HL-60 (cell line): ENCODE measurements at regions not wholly inside any gene's neighbourhood (a gene's known extent, or its start where the extent isn't known, plus 50 kb on each side); places are given as distances from the start of the nearest gene placed in this dataset.

Source experiments
- DNase-seq, 2 experiments: peaks; one replicate each; pipeline ENCODE4 v3.0.0-alpha.2; 2010 to 2020; ENCODE audit warnings: low read depth in 1 of 2, low spot score in 1 of 2
- H3K27ac ChIP-seq: fragments of 250-450 bp; sonication (Bioruptor Pico); replicated peaks from 2 replicates; pipeline ENCODE4 v1.5.1; 2020; ENCODE audit warnings: mild to moderate bottlenecking, moderate library complexity
- H3K27me3 ChIP-seq: fragments of 250-450 bp; sonication (Bioruptor Pico); 2 replicates; pipeline ENCODE4 v1.5.1; 2021; ENCODE audit warnings: mild to moderate bottlenecking, moderate library complexity; ENCODE audit not compliant: insufficient read depth, poor library complexity, severe bottlenecking
- H3K4me3 ChIP-seq: replicated peaks from 2 replicates; pipeline ENCODE4 v1.5.1; 2011; ENCODE audit warnings: mild to moderate bottlenecking, control low read depth, low read length; ENCODE audit not compliant: insufficient read depth
- GABPA ChIP-seq: IDR thresholded peaks from 2 replicates; pipeline ENCODE4 v1.6.1; 2012; ENCODE audit warnings: low read depth
- POLR2AphosphoS5 ChIP-seq: IDR thresholded peaks from 2 replicates; pipeline ENCODE4 v1.6.1; 2012; ENCODE audit warnings: low read depth
- SPI1 ChIP-seq: IDR thresholded peaks from 2 replicates; pipeline ENCODE4 v1.6.1; 2012; ENCODE audit warnings: low read depth, mild to moderate bottlenecking, borderline replicate concordance
- TF ChIP-seq, protein P1 (sequence below): IDR thresholded peaks from one replicate; pipeline ENCODE4 v1.5.1; 2011; ENCODE audit warnings: low read length, control low read depth, inconsistent platforms; ENCODE audit not compliant: insufficient read depth
- TF ChIP-seq, protein P2 (sequence below): IDR thresholded peaks from 2 replicates; pipeline ENCODE4 v1.6.1; 2012; ENCODE audit warnings: low read depth; ENCODE audit not compliant: insufficient replicate concordance

DNA sequence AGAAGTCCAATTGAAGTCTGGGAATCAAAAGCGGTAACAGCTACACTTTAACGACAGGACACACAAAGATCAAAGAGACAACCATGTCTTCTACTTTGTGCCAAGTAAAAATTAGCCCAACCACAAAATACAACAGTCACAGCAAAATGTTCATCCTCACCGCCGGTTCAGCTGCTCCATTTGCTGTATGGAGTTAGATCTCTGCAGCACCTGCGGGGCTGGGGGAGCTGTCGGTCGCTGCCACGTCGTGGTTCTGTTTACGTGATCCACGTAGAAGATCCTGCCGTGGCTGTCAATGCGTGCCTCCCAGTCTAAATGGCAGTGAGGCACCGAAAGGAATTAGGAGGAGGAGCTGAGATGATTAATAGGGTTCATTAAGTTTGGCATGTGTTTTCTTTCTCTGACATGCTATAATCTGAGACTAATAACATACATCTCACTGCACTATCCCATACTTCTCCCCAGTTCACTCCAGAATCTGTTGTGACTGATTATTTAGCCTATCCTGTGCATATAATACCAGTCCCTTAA is 136.5 kb upstream of the STK17B start:
- Histone ChIP-seq H3K4me3 (no peak overlapping the region), H3K27me3 (no peaks in the 10 kb centered on the region), H3K27ac (no peak overlapping the region)
- DNase-seq, result no peak
- TF ChIP-seq POLR2AphosphoS5, result no peak
- TF ChIP-seq, protein P1, sequence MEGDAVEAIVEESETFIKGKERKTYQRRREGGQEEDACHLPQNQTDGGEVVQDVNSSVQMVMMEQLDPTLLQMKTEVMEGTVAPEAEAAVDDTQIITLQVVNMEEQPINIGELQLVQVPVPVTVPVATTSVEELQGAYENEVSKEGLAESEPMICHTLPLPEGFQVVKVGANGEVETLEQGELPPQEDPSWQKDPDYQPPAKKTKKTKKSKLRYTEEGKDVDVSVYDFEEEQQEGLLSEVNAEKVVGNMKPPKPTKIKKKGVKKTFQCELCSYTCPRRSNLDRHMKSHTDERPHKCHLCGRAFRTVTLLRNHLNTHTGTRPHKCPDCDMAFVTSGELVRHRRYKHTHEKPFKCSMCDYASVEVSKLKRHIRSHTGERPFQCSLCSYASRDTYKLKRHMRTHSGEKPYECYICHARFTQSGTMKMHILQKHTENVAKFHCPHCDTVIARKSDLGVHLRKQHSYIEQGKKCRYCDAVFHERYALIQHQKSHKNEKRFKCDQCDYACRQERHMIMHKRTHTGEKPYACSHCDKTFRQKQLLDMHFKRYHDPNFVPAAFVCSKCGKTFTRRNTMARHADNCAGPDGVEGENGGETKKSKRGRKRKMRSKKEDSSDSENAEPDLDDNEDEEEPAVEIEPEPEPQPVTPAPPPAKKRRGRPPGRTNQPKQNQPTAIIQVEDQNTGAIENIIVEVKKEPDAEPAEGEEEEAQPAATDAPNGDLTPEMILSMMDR, result no peak
- TF ChIP-seq GABPA, result no peak
- TF ChIP-seq, protein P2, sequence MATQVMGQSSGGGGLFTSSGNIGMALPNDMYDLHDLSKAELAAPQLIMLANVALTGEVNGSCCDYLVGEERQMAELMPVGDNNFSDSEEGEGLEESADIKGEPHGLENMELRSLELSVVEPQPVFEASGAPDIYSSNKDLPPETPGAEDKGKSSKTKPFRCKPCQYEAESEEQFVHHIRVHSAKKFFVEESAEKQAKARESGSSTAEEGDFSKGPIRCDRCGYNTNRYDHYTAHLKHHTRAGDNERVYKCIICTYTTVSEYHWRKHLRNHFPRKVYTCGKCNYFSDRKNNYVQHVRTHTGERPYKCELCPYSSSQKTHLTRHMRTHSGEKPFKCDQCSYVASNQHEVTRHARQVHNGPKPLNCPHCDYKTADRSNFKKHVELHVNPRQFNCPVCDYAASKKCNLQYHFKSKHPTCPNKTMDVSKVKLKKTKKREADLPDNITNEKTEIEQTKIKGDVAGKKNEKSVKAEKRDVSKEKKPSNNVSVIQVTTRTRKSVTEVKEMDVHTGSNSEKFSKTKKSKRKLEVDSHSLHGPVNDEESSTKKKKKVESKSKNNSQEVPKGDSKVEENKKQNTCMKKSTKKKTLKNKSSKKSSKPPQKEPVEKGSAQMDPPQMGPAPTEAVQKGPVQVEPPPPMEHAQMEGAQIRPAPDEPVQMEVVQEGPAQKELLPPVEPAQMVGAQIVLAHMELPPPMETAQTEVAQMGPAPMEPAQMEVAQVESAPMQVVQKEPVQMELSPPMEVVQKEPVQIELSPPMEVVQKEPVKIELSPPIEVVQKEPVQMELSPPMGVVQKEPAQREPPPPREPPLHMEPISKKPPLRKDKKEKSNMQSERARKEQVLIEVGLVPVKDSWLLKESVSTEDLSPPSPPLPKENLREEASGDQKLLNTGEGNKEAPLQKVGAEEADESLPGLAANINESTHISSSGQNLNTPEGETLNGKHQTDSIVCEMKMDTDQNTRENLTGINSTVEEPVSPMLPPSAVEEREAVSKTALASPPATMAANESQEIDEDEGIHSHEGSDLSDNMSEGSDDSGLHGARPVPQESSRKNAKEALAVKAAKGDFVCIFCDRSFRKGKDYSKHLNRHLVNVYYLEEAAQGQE, result no peak
- no peak for TF ChIP-seq SPI1

DNA sequence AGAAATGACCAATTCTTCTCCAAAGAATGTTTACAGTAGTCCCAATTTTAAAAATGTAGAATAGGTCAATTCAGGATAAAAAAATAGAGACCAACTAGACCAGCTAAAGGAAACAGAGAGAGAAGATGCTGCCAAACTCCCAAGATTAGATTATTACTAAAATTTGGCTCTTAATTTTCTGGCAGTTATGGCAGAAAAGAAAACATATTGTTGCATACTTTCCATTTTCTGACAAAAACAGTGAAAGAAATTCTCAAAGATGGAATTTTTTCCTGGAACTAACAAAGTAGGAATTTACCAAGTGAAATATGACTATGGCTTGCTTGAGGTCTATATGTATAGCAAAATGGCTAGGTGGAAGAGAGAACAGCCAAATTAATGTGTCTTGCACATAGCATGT is 138.3 kb upstream of the STK17B start:
- no peak overlapping the region for H3K4me3 ChIP-seq

DNA sequence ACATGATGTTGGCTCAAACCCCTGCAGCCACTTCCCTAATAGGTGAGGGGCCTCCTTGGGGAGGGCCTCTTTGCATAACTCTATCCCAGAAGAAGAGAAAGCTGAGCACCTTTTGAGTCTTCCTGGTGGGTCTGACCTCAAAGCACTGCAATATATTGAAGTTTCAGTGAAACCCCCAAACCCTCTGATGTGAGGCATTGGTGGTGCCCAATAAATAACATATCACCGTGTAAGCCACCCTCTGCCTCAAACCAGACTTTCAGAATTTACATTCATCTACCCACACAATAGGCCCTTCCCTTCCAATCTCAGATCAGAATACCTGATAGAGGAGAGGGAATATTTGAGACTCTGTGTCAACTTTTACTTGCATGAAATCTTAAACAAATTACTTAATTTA is 142.8 kb upstream of the STK17B start:
- TF ChIP-seq GABPA (no peak), SPI1 (no peak), POLR2AphosphoS5 (no peak)
- TF ChIP-seq, protein P1, result no peak
- Histone ChIP-seq H3K27ac (no peak overlapping the region), H3K27me3 (no peaks in the 10 kb centered on the region), H3K4me3 (no peak overlapping the region)
- DNase-seq, result no peak

More for the DNA sequence above, 138.3 kb upstream of the STK17B start:
- Histone ChIP-seq H3K27me3 (no peaks in the 10 kb centered on the region), H3K27ac (no peak overlapping the region)
- DNase-seq, result no peak
- TF ChIP-seq, protein P1, result no peak
- TF ChIP-seq SPI1 (no peak), POLR2AphosphoS5 (no peak), GABPA (no peak)
- TF ChIP-seq, protein P2, result no peak

- TF ChIP-seq POLR2AphosphoS5 (no peak), GABPA (no peak), SPI1 (no peak)
- TF ChIP-seq, protein P1, result no peak
- TF ChIP-seq, protein P2, result no peak
- Histone ChIP-seq H3K27me3 (no peaks in the 10 kb centered on the region), H3K27ac (no peak overlapping the region), H3K4me3 (no peak overlapping the region)
- no peak for DNase-seq
Observed at GRCh38 chr2:196314780-196315179, 143.4 kb upstream of the STK17B start.
